ENCODE measurements at regions not wholly inside any gene's neighbourhood (a gene's known extent, or its start where the extent isn't known, plus 50 kb on each side); places are given as distances from the start of the nearest gene placed in this dataset.

GRCh38 chr9:31582071-31582470 is 802.4 kb upstream of the ACO1 start:
- intact Hi-C loops (cut with DNase I; ENCODE audit: low total_unique reads), result no loop called here
- no peaks in the 10 kb centered on the region for H3K27me3 ChIP-seq
- H3K4me1 ChIP-seq, result no peaks in the 10 kb centered on the region
- 55 to 56% methylated on average over 3 of the region's 3 CpGs for WGBS, 2 donors
- H3K36me3 ChIP-seq (ENCODE audit: low read depth, missing control alignments), result no peaks in the 10 kb centered on the region
- DNase-seq, result no peak
- H3K4me3 ChIP-seq, result no peak overlapping the region
- H3K9me3 ChIP-seq, result no peaks in the 10 kb centered on the region
- no peak overlapping the region for H3K27ac ChIP-seq
- TF ChIP-seq, protein P1, sequence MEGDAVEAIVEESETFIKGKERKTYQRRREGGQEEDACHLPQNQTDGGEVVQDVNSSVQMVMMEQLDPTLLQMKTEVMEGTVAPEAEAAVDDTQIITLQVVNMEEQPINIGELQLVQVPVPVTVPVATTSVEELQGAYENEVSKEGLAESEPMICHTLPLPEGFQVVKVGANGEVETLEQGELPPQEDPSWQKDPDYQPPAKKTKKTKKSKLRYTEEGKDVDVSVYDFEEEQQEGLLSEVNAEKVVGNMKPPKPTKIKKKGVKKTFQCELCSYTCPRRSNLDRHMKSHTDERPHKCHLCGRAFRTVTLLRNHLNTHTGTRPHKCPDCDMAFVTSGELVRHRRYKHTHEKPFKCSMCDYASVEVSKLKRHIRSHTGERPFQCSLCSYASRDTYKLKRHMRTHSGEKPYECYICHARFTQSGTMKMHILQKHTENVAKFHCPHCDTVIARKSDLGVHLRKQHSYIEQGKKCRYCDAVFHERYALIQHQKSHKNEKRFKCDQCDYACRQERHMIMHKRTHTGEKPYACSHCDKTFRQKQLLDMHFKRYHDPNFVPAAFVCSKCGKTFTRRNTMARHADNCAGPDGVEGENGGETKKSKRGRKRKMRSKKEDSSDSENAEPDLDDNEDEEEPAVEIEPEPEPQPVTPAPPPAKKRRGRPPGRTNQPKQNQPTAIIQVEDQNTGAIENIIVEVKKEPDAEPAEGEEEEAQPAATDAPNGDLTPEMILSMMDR (IDR thresholded peaks at IDR 0.05), result no peak

- no peak overlapping the region for H3K4me3 ChIP-seq
- H3K27ac ChIP-seq, result no peak overlapping the region
- no peak for DNase-seq
- intact Hi-C loops (cut with DNase I; ENCODE audit: low total_unique reads), result no loop called here
- H3K27me3 ChIP-seq, result no peaks in the 10 kb centered on the region
- TF ChIP-seq, protein P1 (IDR thresholded peaks at IDR 0.05), result no peak
- no peak for TF ChIP-seq POLR2A (IDR thresholded peaks at IDR 0.05)
- no peaks in the 10 kb centered on the region for H3K9me3 ChIP-seq
- no peaks in the 10 kb centered on the region for H3K4me1 ChIP-seq
- no peaks in the 10 kb centered on the region for H3K36me3 ChIP-seq (ENCODE audit: low read depth, missing control alignments)
These were observed 801.9 kb upstream of the ACO1 start for GRCh38 chr9:31582561-31582960.

DNA sequence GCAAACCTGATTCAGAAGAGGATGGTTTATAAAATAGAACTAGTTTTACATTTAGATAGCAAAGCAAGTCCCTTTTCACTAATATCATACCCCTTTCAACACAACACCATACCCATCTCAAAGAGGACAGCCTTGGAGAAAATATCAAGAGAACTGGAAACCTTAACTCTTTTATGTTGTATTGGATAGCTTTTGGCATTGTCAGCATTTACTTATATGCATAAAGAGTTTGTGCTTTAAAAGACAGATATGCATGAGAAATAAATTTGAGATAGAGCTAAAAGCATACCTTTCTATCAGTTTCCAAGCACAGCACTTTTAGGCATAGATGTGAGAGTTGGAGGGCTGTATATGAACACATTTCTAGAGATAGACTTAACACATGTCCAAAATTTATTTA is 799.3 kb upstream of the ACO1 start:
- no peaks in the 10 kb centered on the region for H3K27me3 ChIP-seq
- H3K4me3 ChIP-seq, result no peak overlapping the region
- TF ChIP-seq, protein P1 (IDR thresholded peaks at IDR 0.05), result no peak
- TF ChIP-seq POLR2A (IDR thresholded peaks at IDR 0.05), result no peak
- no peaks in the 10 kb centered on the region for H3K4me1 ChIP-seq
- H3K36me3 ChIP-seq (ENCODE audit: low read depth, missing control alignments), result no peaks in the 10 kb centered on the region
- intact Hi-C loops (cut with DNase I; ENCODE audit: low total_unique reads), result no loop called here
- DNase-seq, result no peak
- no peak overlapping the region for H3K27ac ChIP-seq
- no peaks in the 10 kb centered on the region for H3K9me3 ChIP-seq

DNA sequence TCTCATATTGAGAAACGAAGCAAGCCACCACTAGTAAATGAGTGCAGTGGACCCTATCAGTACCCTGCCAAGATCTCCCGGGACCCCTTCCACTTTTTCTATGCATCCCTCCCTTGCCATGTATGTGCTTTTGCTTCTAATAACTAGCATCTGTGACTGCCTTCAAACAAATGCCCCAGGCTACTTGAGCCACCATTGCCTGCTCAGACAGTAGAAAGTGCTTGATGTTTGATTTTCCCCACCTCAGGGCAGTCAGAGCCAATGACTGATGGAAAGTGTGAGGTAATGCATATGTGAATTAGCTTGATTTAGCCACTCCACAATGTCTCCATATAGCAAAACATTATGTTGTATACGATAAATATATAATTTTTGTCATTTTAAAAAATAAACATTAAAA is 797.3 kb upstream of the ACO1 start:
- intact Hi-C loops (cut with DNase I; ENCODE audit: low total_unique reads), result no loop called here
- H3K27me3 ChIP-seq, result no peaks in the 10 kb centered on the region
- DNase-seq, result no peak
- H3K27ac ChIP-seq, result no peak overlapping the region
- WGBS, 2 donors, result 82 to 84% methylated on average over 3 of the region's 3 CpGs
- no peaks in the 10 kb centered on the region for H3K4me1 ChIP-seq
- no peak overlapping the region for H3K4me3 ChIP-seq
- H3K9me3 ChIP-seq, result no peaks in the 10 kb centered on the region
- no peak for TF ChIP-seq POLR2A (IDR thresholded peaks at IDR 0.05)
- TF ChIP-seq, protein P1 (IDR thresholded peaks at IDR 0.05), result no peak
- no peaks in the 10 kb centered on the region for H3K36me3 ChIP-seq (ENCODE audit: low read depth, missing control alignments)

GRCh38 chr9:31588006-31588405 is 796.4 kb upstream of the ACO1 start:
- 86 to 91% methylated on average over 3 to 4 of the region's 4 CpGs for WGBS, 2 donors
- no peak for DNase-seq
- TF ChIP-seq, protein P1 (IDR thresholded peaks at IDR 0.05), result no peak
- no peak for TF ChIP-seq POLR2A (IDR thresholded peaks at IDR 0.05)

More at GRCh38 chr9:31588006-31588405, 796.4 kb upstream of the ACO1 start:
- H3K36me3 ChIP-seq (ENCODE audit: low read depth, missing control alignments), result no peaks in the 10 kb centered on the region
- H3K27me3 ChIP-seq, result no peaks in the 10 kb centered on the region
- intact Hi-C loops (cut with DNase I; ENCODE audit: low total_unique reads), result no loop called here
- no peaks in the 10 kb centered on the region for H3K4me1 ChIP-seq
- H3K4me3 ChIP-seq, result no peak overlapping the region
- H3K9me3 ChIP-seq, result no peaks in the 10 kb centered on the region
- no peak overlapping the region for H3K27ac ChIP-seq

Measured in testis (tissue), 2 donors.